ENCODE measurements at regions not wholly inside any gene's neighbourhood (a gene's known extent, or its start where the extent isn't known, plus 50 kb on each side); places are given as distances from the start of the nearest gene placed in this dataset.

GRCh38 chr9:109950710-109951443, 170.9 kb downstream of the PALM2AKAP2 start:
- Mint-ChIP-seq H3K4me3 (no peak overlapping the region), H3K4me1 (peaks cover 37 to 58% (median 42%) of the 10 kb centered on the region in 3 donors), H3K36me3 (no peaks in the 10 kb centered on the region), H3K27me3 (no peaks in the 10 kb centered on the region), H3K9me3 (no peaks in the 10 kb centered on the region), H3K27ac (peak overlapping the region in 5 of 6 donors; percentile 0 to 92 (median 46))
- ATAC-seq (ENCODE audit: low read depth in 2 of 2) (no peak), DNase-seq (no peak)

- H3K27me3 Mint-ChIP-seq: no peaks in the 10 kb centered on the region
- H3K9me3 Mint-ChIP-seq: no peaks in the 10 kb centered on the region
- ATAC-seq (ENCODE audit: low read depth in 2 of 2): no peak
- DNase-seq: no peak
- H3K4me1 Mint-ChIP-seq: peaks cover 51 to 75% (median 62%) of the 10 kb centered on the region in 3 donors
- peak overlapping the region in 5 of 8 donors; percentile 3 to 80 (median 42) for H3K4me3 Mint-ChIP-seq
- H3K27ac Mint-ChIP-seq: peak overlapping the region in 5 of 6 donors; percentile 81 to 95 (median 89)
- no peaks in the 10 kb centered on the region for H3K36me3 Mint-ChIP-seq
These were observed 173.3 kb downstream of the PALM2AKAP2 start for GRCh38 chr9:109953300-109953699.

GRCh38 chr9:109953813-109954497, 174.0 kb downstream of the PALM2AKAP2 start:
- H3K9me3 Mint-ChIP-seq: no peaks in the 10 kb centered on the region
- peaks cover 52 to 79% (median 67%) of the 10 kb centered on the region in 3 donors for H3K4me1 Mint-ChIP-seq
- ATAC-seq (ENCODE audit: low read depth in 2 of 2): peak; percentile 95 to 98
- no peaks in the 10 kb centered on the region for H3K36me3 Mint-ChIP-seq
- H3K27ac Mint-ChIP-seq: peak overlapping the region in 5 of 6 donors; percentile 3 to 95 (median 92)
- DNase-seq: peak; percentile 38
- H3K27me3 Mint-ChIP-seq: no peaks in the 10 kb centered on the region
- H3K4me3 Mint-ChIP-seq: peak overlapping the region in 5 of 8 donors; percentile 11 to 80 (median 42)

GRCh38 chr9:109956717-109957440, 176.9 kb downstream of the PALM2AKAP2 start:
- Mint-ChIP-seq H3K4me3 (peak overlapping the region in 3 of 8 donors; percentile 4 to 68 (median 4)), H3K27ac (peak overlapping the region; percentile 1 to 92 (median 40)), H3K9me3 (peaks cover 0 to 2% (median 0%) of the 10 kb centered on the region in 7 donors), H3K36me3 (no peaks in the 10 kb centered on the region), H3K4me1 (peaks cover 58 to 83% (median 73%) of the 10 kb centered on the region in 3 donors), H3K27me3 (no peaks in the 10 kb centered on the region)
- no peak for DNase-seq
- no peak for ATAC-seq (ENCODE audit: low read depth in 2 of 2)

- Mint-ChIP-seq H3K4me3 (no peak overlapping the region), H3K27me3 (no peaks in the 10 kb centered on the region), H3K27ac (peak overlapping the region in 1 of 6 donors; percentile 92), H3K36me3 (no peaks in the 10 kb centered on the region), H3K4me1 (peaks cover 51 to 83% (median 69%) of the 10 kb centered on the region in 3 donors), H3K9me3 (peaks cover 0 to 2% (median 0%) of the 10 kb centered on the region in 7 donors)
- ATAC-seq (ENCODE audit: low read depth in 2 of 2): no peak
- no peak for DNase-seq
These were observed 179.7 kb downstream of the PALM2AKAP2 start for GRCh38 chr9:109959679-109960078.

- Mint-ChIP-seq H3K27ac (peak overlapping the region in 1 of 6 donors; percentile 54), H3K9me3 (peaks cover 0 to 2% (median 0%) of the 10 kb centered on the region in 7 donors), H3K27me3 (no peaks in the 10 kb centered on the region), H3K4me1 (peaks cover 59 to 85% (median 78%) of the 10 kb centered on the region in 3 donors), H3K4me3 (no peak overlapping the region), H3K36me3 (no peaks in the 10 kb centered on the region)
- ATAC-seq (ENCODE audit: low read depth in 2 of 2) (no peak), DNase-seq (no peak)
These were observed 181.6 kb downstream of the PALM2AKAP2 start for GRCh38 chr9:109961626-109962025.

- Mint-ChIP-seq H3K9me3 (peaks cover 0 to 2% (median 0%) of the 10 kb centered on the region in 7 donors), H3K36me3 (no peaks in the 10 kb centered on the region), H3K4me3 (no peak overlapping the region), H3K27ac (peak overlapping the region in 2 of 6 donors; percentile 39 to 65), H3K4me1 (peaks cover 58 to 85% (median 78%) of the 10 kb centered on the region in 3 donors), H3K27me3 (no peaks in the 10 kb centered on the region)
- DNase-seq (no peak), ATAC-seq (ENCODE audit: low read depth in 2 of 2) (no peak)
These were observed 182.2 kb downstream of the PALM2AKAP2 start for GRCh38 chr9:109962215-109962614.

GRCh38 chr9:109963079-109963478, 183.1 kb downstream of the PALM2AKAP2 start:
- Mint-ChIP-seq H3K36me3 (no peaks in the 10 kb centered on the region), H3K9me3 (peaks cover 0 to 2% (median 0%) of the 10 kb centered on the region in 7 donors), H3K4me1 (peaks cover 61 to 88% (median 78%) of the 10 kb centered on the region in 3 donors), H3K27me3 (no peaks in the 10 kb centered on the region), H3K27ac (peak overlapping the region in 5 of 6 donors; percentile 38 to 96 (median 83)), H3K4me3 (peak overlapping the region in 2 of 8 donors; percentile 11 to 29)
- DNase-seq: no peak
- ATAC-seq (ENCODE audit: low read depth in 2 of 2): no peak

- peaks cover 0 to under 1% (median 0%) of the 10 kb centered on the region in 7 donors for H3K9me3 Mint-ChIP-seq
- H3K36me3 Mint-ChIP-seq: no peaks in the 10 kb centered on the region
- H3K27ac Mint-ChIP-seq: peak overlapping the region; percentile 95 to 99 (median 98)
- DNase-seq (peak; percentile 51), ATAC-seq (ENCODE audit: low read depth in 2 of 2) (peak; percentile 58 to 61)
- H3K4me1 Mint-ChIP-seq: peaks cover 64 to 96% (median 87%) of the 10 kb centered on the region in 3 donors
- H3K27me3 Mint-ChIP-seq: no peaks in the 10 kb centered on the region
- peak overlapping the region; percentile 25 to 86 (median 80) for H3K4me3 Mint-ChIP-seq
These were observed 186.8 kb downstream of the PALM2AKAP2 start for GRCh38 chr9:109966643-109967368.

- H3K9me3 Mint-ChIP-seq: no peaks in the 10 kb centered on the region
- peak overlapping the region; percentile 60 to 86 (median 80) for H3K4me3 Mint-ChIP-seq
- no peaks in the 10 kb centered on the region for H3K36me3 Mint-ChIP-seq
- H3K27me3 Mint-ChIP-seq: no peaks in the 10 kb centered on the region
- peaks cover 72 to 98% (median 95%) of the 10 kb centered on the region in 3 donors for H3K4me1 Mint-ChIP-seq
- ATAC-seq (ENCODE audit: low read depth in 2 of 2): peak; percentile 34 to 37
- peak; percentile 45 for DNase-seq
- H3K27ac Mint-ChIP-seq: peak overlapping the region; percentile 95 to 99 (median 98)
These were observed 187.9 kb downstream of the PALM2AKAP2 start for GRCh38 chr9:109967651-109968642.

- peaks cover 71 to 98% (median 93%) of the 10 kb centered on the region in 3 donors for H3K4me1 Mint-ChIP-seq
- no peaks in the 10 kb centered on the region for H3K9me3 Mint-ChIP-seq
- H3K27me3 Mint-ChIP-seq: no peaks in the 10 kb centered on the region
- DNase-seq: no peak
- H3K27ac Mint-ChIP-seq: peak overlapping the region; percentile 95 to 99 (median 98)
- no peaks in the 10 kb centered on the region for H3K36me3 Mint-ChIP-seq
- ATAC-seq (ENCODE audit: low read depth in 2 of 2): no peak
- H3K4me3 Mint-ChIP-seq: peak overlapping the region; percentile 1 to 86 (median 80)
These were observed 189.0 kb downstream of the PALM2AKAP2 start for GRCh38 chr9:109969011-109969410.
